GM18502 (cell line): ENCODE measurements at regions not wholly inside any gene's neighbourhood (a gene's known extent, or its start where the extent isn't known, plus 50 kb on each side); places are given as distances from the start of the nearest gene placed in this dataset.

ENCODE experiments used
- ATAC-seq: cut with Tn5 transposase; IDR thresholded peaks from one replicate; pipeline ENCODE4 v1.9.1; 2021; ENCODE audit warnings: mild to moderate bottlenecking; ENCODE audit not compliant: unreplicated experiment, poor library complexity

GRCh38 chr18:79608999-79609461, 70.6 kb upstream of the CTDP1 start:
- no peak for ATAC-seq

- ATAC-seq, result no peak
These were observed 69.7 kb upstream of the CTDP1 start for GRCh38 chr18:79609841-79610281.

- ATAC-seq, result no peak
These were observed 69.1 kb upstream of the CTDP1 start for GRCh38 chr18:79610461-79611039.

- ATAC-seq, result no peak
These were observed 68.4 kb upstream of the CTDP1 start for GRCh38 chr18:79611040-79611681.

- ATAC-seq, result no peak
These were observed 67.1 kb upstream of the CTDP1 start for GRCh38 chr18:79612291-79613108.

GRCh38 chr18:79613186-79613931, 66.2 kb upstream of the CTDP1 start:
- ATAC-seq, result no peak

GRCh38 chr18:79614211-79614955, 65.2 kb upstream of the CTDP1 start:
- ATAC-seq, result no peak

- no peak for ATAC-seq
These were observed 64.5 kb upstream of the CTDP1 start for GRCh38 chr18:79615091-79615490.

- ATAC-seq, result no peak
These were observed 64.0 kb upstream of the CTDP1 start for GRCh38 chr18:79615586-79615985.

GRCh38 chr18:79616651-79617510, 62.7 kb upstream of the CTDP1 start:
- ATAC-seq, result no peak

GRCh38 chr18:79617511-79618500, 61.8 kb upstream of the CTDP1 start:
- ATAC-seq, result no peak

- ATAC-seq, result no peak
These were observed 58.9 kb upstream of the CTDP1 start for GRCh38 chr18:79620576-79621165.

- ATAC-seq, result no peak
These were observed 58.1 kb upstream of the CTDP1 start for GRCh38 chr18:79621501-79621900.

- ATAC-seq, result no peak
These were observed 57.6 kb upstream of the CTDP1 start for GRCh38 chr18:79622004-79622403.

GRCh38 chr18:79624356-79625170, 55.0 kb upstream of the CTDP1 start:
- ATAC-seq, result peak; percentile 33

- ATAC-seq, result peak; percentile 88
These were observed 54.2 kb upstream of the CTDP1 start for GRCh38 chr18:79625195-79625923.
